GM12891 (cell line): ENCODE measurements at regions not wholly inside any gene's neighbourhood (a gene's known extent, or its start where the extent isn't known, plus 50 kb on each side); places are given as distances from the start of the nearest gene placed in this dataset.

Source experiments
- DNase-seq: peaks from one replicate; pipeline ENCODE4 v3.0.0; 2011; ENCODE audit warnings: low spot score; ENCODE audit not compliant: insufficient read length
- FAIRE-seq: peaks from 2 replicates; lab custom pipeline; 2011; peaks lifted over from hg19 to GRCh38; lab: Jason Lieb, UNC
- PAX5 ChIP-seq: IDR thresholded peaks from 2 replicates; pipeline ENCODE4 v1.6.1; 2011; ENCODE audit warnings: low read length, moderate library complexity, mild to moderate bottlenecking; ENCODE audit not compliant: insufficient read depth, severe bottlenecking
- POLR2A ChIP-seq: IDR thresholded peaks from 2 replicates; pipeline ENCODE4 v1.6.1; 2011; ENCODE audit warnings: low read depth, low read length, control low read depth
- POLR2AphosphoS5 ChIP-seq: IDR thresholded peaks from 2 replicates; pipeline ENCODE4 v1.6.1; 2011; ENCODE audit warnings: low read depth, low read length, control low read depth
- POU2F2 ChIP-seq: IDR thresholded peaks from 2 replicates; pipeline ENCODE4 v1.6.1; 2011; ENCODE audit warnings: low read depth, mild to moderate bottlenecking, control low read depth, low read length, moderate library complexity
- SPI1 ChIP-seq: IDR thresholded peaks from 2 replicates; pipeline ENCODE4 v1.6.1; 2011; ENCODE audit warnings: low read depth, low read length, control low read depth
- TAF1 ChIP-seq: IDR thresholded peaks from 2 replicates; pipeline ENCODE4 v1.6.1; 2011; ENCODE audit warnings: low read depth, low read length, control low read depth

- FAIRE-seq (no peak), DNase-seq (no peak)
- TF ChIP-seq TAF1 = no peak
- TF ChIP-seq SPI1 = no peak
- no peak for TF ChIP-seq POU2F2
- TF ChIP-seq PAX5 = no peak
- no peak for TF ChIP-seq POLR2AphosphoS5
- TF ChIP-seq POLR2A = no peak
Measured at GRCh38 chr21:27812279-27812678, 845.4 kb upstream of the ADAMTS5 start.

GRCh38 chr21:27808923-27809322 lies 842.0 kb upstream of the ADAMTS5 start:
- DNase-seq (no peak), FAIRE-seq (no peak)
- TF ChIP-seq POLR2AphosphoS5 (no peak), PAX5 (no peak), TAF1 (no peak), SPI1 (no peak), POU2F2 (no peak), POLR2A (no peak)

- TF ChIP-seq SPI1 (no peak), POLR2AphosphoS5 (no peak), POLR2A (no peak), PAX5 (no peak), TAF1 (no peak), POU2F2 (no peak)
- FAIRE-seq = no peak
- DNase-seq = no peak
Measured at GRCh38 chr21:27807596-27807995, 840.7 kb upstream of the ADAMTS5 start.

- FAIRE-seq = no peak
- no peak for DNase-seq
- no peak for TF ChIP-seq POLR2AphosphoS5
- TF ChIP-seq SPI1 = no peak
- TF ChIP-seq TAF1 = no peak
- TF ChIP-seq PAX5 = no peak
- TF ChIP-seq POU2F2 = no peak
- no peak for TF ChIP-seq POLR2A
Measured at GRCh38 chr21:27806281-27806680, 839.4 kb upstream of the ADAMTS5 start.

GRCh38 chr21:27805696-27806095 lies 838.8 kb upstream of the ADAMTS5 start:
- FAIRE-seq = no peak
- no peak for TF ChIP-seq SPI1
- TF ChIP-seq PAX5 = no peak
- no peak for TF ChIP-seq TAF1
- TF ChIP-seq POLR2AphosphoS5 = no peak
- no peak for TF ChIP-seq POU2F2
- TF ChIP-seq POLR2A = no peak
- DNase-seq = no peak

- no peak for DNase-seq
- TF ChIP-seq POU2F2 (no peak), PAX5 (no peak), POLR2AphosphoS5 (no peak), POLR2A (no peak), SPI1 (no peak), TAF1 (no peak)
- no peak for FAIRE-seq
Measured at GRCh38 chr21:27804515-27804914, 837.6 kb upstream of the ADAMTS5 start.

- DNase-seq (no peak), FAIRE-seq (no peak)
- TF ChIP-seq PAX5 (no peak), SPI1 (no peak), POLR2A (no peak), POLR2AphosphoS5 (no peak), TAF1 (no peak), POU2F2 (no peak)
Measured at GRCh38 chr21:27803571-27803970, 836.7 kb upstream of the ADAMTS5 start.

- FAIRE-seq (no peak), DNase-seq (no peak)
- TF ChIP-seq POU2F2 = no peak
- TF ChIP-seq SPI1 = no peak
- no peak for TF ChIP-seq TAF1
- no peak for TF ChIP-seq POLR2AphosphoS5
- no peak for TF ChIP-seq POLR2A
- no peak for TF ChIP-seq PAX5
Measured at GRCh38 chr21:27802816-27803475, 836.1 kb upstream of the ADAMTS5 start.

GRCh38 chr21:27799861-27800260 lies 833.0 kb upstream of the ADAMTS5 start:
- TF ChIP-seq PAX5 (no peak), SPI1 (no peak), TAF1 (no peak), POU2F2 (no peak), POLR2A (no peak), POLR2AphosphoS5 (no peak)
- no peak for FAIRE-seq
- no peak for DNase-seq

GRCh38 chr21:27796106-27796505 lies 829.2 kb upstream of the ADAMTS5 start:
- no peak for DNase-seq
- TF ChIP-seq PAX5 = no peak
- no peak for TF ChIP-seq SPI1
- TF ChIP-seq POLR2AphosphoS5 = no peak
- no peak for TF ChIP-seq TAF1
- no peak for TF ChIP-seq POLR2A
- TF ChIP-seq POU2F2 = no peak
- FAIRE-seq = no peak

GRCh38 chr21:27795418-27795817 lies 828.5 kb upstream of the ADAMTS5 start:
- DNase-seq = no peak
- TF ChIP-seq POLR2A (no peak), SPI1 (no peak), POLR2AphosphoS5 (no peak), TAF1 (no peak), POU2F2 (no peak), PAX5 (no peak)

More at GRCh38 chr21:27795418-27795817, 828.5 kb upstream of the ADAMTS5 start:
- FAIRE-seq = no peak
